ENCODE measurements at regions not wholly inside any gene's neighbourhood (a gene's known extent, or its start where the extent isn't known, plus 50 kb on each side); places are given as distances from the start of the nearest gene placed in this dataset.

GRCh38 chr2:120978359-120979050 lies 242.8 kb downstream of the GLI2 start:
- TF ChIP-seq CTCF (IDR thresholded peaks at IDR 0.05; ENCODE audit: control extremely low read depth, extremely low read depth, low read depth, missing control alignments), result no peak
- POLR2A ChIA-PET, result no interaction called here
- DNase-seq (ENCODE audit: extremely low spot score), result no peak
- CTCF ChIA-PET, result interaction anchor here (0.9 kb wide), 1 partner anchor 51 kb away, joined by 3 read pairs; no protein-coding TSS in a partner anchor

- ChIA-PET CTCF (interaction anchor here (0.9 kb wide), 1 partner anchor 52 kb away, joined by 3 read pairs; no protein-coding TSS in a partner anchor), POLR2A (no interaction called here)
- no peak for TF ChIP-seq CTCF (IDR thresholded peaks at IDR 0.05; ENCODE audit: control extremely low read depth, extremely low read depth, low read depth, missing control alignments)
- DNase-seq (ENCODE audit: extremely low spot score), result no peak
Measured at GRCh38 chr2:120979398-120979797, 243.7 kb downstream of the GLI2 start.

DNA sequence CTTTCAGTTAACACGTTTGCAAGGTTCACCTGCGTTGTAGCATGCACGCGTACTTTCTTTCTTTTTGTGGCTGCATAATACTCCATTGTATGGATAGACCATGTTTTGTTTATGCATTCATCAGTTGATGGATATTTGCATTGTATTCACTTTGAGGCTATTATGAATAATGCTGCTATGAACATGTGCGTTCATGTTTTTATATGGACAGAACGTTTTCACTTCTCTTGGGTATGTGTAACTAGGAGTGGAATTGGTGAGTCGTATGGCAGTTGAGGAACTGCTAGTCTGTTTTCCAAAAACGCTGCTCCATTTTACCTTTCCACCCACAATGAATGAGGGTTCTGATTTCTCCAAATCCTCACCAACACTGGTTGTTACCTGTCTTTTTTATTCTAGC lies 244.3 kb downstream of the GLI2 start:
- no peak for TF ChIP-seq CTCF (IDR thresholded peaks at IDR 0.05; ENCODE audit: control extremely low read depth, extremely low read depth, low read depth, missing control alignments)
- POLR2A ChIA-PET, result no interaction called here
- CTCF ChIA-PET, result no interaction called here
- DNase-seq (ENCODE audit: extremely low spot score), result no peak

DNA sequence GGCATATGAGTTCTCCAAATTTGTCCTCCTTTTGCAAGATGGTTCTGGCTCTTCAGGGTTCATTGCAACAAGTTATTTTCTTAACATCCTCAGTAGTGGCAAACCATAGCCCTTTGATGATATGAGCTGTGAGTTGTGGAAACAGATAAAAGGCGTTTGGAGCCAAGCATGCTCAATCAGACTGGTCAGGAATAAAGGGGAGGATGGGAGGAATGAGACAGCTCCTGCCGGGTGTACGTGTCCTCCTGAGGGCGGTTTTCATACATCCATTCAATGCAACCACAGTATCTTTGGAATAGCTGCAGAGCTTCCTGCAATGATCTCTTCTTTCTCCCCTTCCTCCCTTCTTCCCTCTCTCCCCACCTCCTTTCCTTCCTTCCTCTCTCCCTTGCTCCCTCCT lies 245.8 kb downstream of the GLI2 start:
- no peak for DNase-seq (ENCODE audit: extremely low spot score)
- POLR2A ChIA-PET, result no interaction called here
- TF ChIP-seq CTCF (IDR thresholded peaks at IDR 0.05; ENCODE audit: control extremely low read depth, extremely low read depth, low read depth, missing control alignments), result no peak
- CTCF ChIA-PET, result interaction anchor here (0.7 kb wide), 1 partner anchor 25 kb away, joined by 3 read pairs; no protein-coding TSS in a partner anchor

GRCh38 chr2:120982598-120982997 lies 246.9 kb downstream of the GLI2 start:
- no peak for TF ChIP-seq CTCF (IDR thresholded peaks at IDR 0.05; ENCODE audit: control extremely low read depth, extremely low read depth, low read depth, missing control alignments)
- POLR2A ChIA-PET, result no interaction called here

DNA sequence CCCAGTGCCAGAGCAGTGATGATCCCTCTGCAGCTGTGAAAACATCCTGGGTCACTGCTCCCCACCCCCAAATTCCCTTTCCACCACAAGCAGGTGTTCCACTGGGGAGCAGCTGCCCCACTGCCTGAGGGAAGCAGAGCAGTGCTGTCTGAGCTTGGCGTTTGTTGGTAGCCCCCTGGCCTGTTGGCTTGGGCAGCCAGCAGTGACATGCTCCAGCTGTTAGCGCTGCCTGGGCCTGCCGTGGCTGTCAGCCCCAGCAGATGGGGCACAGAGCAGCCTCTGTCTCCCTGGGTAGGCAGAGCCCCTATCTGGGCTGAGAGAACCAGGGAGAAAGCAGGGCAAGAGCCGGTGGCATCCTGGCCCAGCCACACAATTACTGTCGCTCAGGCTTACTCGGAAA lies 247.7 kb downstream of the GLI2 start:
- CTCF ChIA-PET, result no interaction called here
- POLR2A ChIA-PET, result no interaction called here
- TF ChIP-seq CTCF (IDR thresholded peaks at IDR 0.05; ENCODE audit: control extremely low read depth, extremely low read depth, low read depth, missing control alignments), result no peak

More at GRCh38 chr2:120982598-120982997, 246.9 kb downstream of the GLI2 start:
- DNase-seq (ENCODE audit: extremely low spot score), result no peak
- CTCF ChIA-PET, result no interaction called here

More for the DNA sequence above, 247.7 kb downstream of the GLI2 start:
- DNase-seq (ENCODE audit: extremely low spot score), result no peak
